ENCODE measurements at regions not wholly inside any gene's neighbourhood (a gene's known extent, or its start where the extent isn't known, plus 50 kb on each side); places are given as distances from the start of the nearest gene placed in this dataset.

DNA sequence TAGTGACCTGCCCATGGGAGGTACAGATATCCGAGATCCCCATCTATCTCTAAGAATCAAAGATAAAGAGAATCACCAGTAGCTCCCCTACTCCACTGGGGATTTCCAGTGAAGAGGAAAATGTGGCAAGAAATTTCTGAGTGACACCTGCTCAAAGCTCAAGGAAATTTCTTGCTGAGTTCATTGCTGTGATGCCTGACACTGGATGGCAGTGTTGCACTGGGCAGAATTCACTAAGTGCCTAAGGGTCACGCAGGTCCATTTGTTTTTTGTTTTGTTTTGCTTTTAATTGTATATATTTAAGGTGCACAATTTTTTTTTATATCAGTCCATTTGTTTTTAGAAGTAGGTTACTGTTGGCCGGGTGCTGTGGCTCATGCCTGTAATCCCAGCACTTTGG lies 109.5 kb upstream of the KCNAB1 start:
- intact Hi-C loops (cut with DNase I; ENCODE audit: low total_unique reads) = no loop called here
- H3K27me3 ChIP-seq (replicated peaks in 1 of 7) = peaks cover 0 to 4% (median 0%) of the 10 kb centered on the region in 7 donors
- no peaks in the 10 kb centered on the region for H3K36me3 ChIP-seq
- H3K4me3 ChIP-seq = no peak overlapping the region
- TF ChIP-seq, protein P1, sequence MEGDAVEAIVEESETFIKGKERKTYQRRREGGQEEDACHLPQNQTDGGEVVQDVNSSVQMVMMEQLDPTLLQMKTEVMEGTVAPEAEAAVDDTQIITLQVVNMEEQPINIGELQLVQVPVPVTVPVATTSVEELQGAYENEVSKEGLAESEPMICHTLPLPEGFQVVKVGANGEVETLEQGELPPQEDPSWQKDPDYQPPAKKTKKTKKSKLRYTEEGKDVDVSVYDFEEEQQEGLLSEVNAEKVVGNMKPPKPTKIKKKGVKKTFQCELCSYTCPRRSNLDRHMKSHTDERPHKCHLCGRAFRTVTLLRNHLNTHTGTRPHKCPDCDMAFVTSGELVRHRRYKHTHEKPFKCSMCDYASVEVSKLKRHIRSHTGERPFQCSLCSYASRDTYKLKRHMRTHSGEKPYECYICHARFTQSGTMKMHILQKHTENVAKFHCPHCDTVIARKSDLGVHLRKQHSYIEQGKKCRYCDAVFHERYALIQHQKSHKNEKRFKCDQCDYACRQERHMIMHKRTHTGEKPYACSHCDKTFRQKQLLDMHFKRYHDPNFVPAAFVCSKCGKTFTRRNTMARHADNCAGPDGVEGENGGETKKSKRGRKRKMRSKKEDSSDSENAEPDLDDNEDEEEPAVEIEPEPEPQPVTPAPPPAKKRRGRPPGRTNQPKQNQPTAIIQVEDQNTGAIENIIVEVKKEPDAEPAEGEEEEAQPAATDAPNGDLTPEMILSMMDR (IDR thresholded peaks at IDR 0.05 in 8 of 11, conservative IDR thresholded peaks at IDR 0.05 in 3 of 11) = no peak
- TF ChIP-seq POLR2A (IDR thresholded peaks at IDR 0.05) = no peak
- no peak for TF ChIP-seq POLR2AphosphoS5 (IDR thresholded peaks at IDR 0.05)
- H3K4me1 ChIP-seq = no peaks in the 10 kb centered on the region
- WGBS, 5 donors = 44 to 68% (median 49%) methylated on average over 3 of the region's 3 CpGs
- no peak for DNase-seq
- H3K9me3 ChIP-seq = no peaks in the 10 kb centered on the region
- no peak overlapping the region for H3K27ac ChIP-seq

- Histone ChIP-seq H3K36me3 (no peaks in the 10 kb centered on the region), H3K27me3 (replicated peaks in 1 of 7) (no peaks in the 10 kb centered on the region), H3K4me1 (no peaks in the 10 kb centered on the region), H3K9me3 (no peaks in the 10 kb centered on the region), H3K27ac (no peak overlapping the region), H3K4me3 (no peak overlapping the region)
- 46 to 86% (median 56%) methylated on average over 4 of the region's 4 CpGs for WGBS, 5 donors
- DNase-seq = no peak
- intact Hi-C loops (cut with DNase I; ENCODE audit: low total_unique reads) = no loop called here
- TF ChIP-seq POLR2AphosphoS5 (IDR thresholded peaks at IDR 0.05) = no peak
- TF ChIP-seq POLR2A (IDR thresholded peaks at IDR 0.05) = no peak
- TF ChIP-seq, protein P1 (IDR thresholded peaks at IDR 0.05 in 8 of 11, conservative IDR thresholded peaks at IDR 0.05 in 3 of 11) = no peak
Observed at GRCh38 chr3:156014489-156014888, 105.9 kb upstream of the KCNAB1 start.

DNA sequence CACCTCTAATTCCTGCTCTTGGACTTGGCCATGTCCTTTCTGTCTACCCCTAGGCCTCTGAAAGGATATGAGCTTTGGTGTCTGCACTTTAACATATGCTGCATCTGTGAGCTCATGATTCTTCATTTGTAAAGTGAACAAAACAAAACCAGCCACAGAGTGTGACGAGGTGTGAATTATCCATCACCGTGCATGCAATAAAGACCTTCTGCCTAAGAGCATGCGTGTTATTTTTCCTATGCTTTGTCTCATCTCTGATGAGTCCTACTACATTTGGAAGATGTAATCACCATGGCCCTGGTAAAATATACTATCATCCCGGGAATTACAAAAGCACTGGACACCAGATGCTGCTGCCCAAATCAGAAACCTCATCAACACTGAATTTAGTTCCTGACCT lies 103.5 kb upstream of the KCNAB1 start:
- no peak for DNase-seq
- 93 to 99% (median 94%) methylated on average over 4 of the region's 4 CpGs for WGBS, 5 donors
- H3K4me3 ChIP-seq = no peak overlapping the region
- H3K36me3 ChIP-seq = no peaks in the 10 kb centered on the region
- intact Hi-C loops (cut with DNase I; ENCODE audit: low total_unique reads) = no loop called here
- no peak overlapping the region for H3K27ac ChIP-seq
- no peak for TF ChIP-seq POLR2A (IDR thresholded peaks at IDR 0.05)
- TF ChIP-seq, protein P1 (IDR thresholded peaks at IDR 0.05 in 8 of 11, conservative IDR thresholded peaks at IDR 0.05 in 3 of 11) = no peak
- TF ChIP-seq POLR2AphosphoS5 (IDR thresholded peaks at IDR 0.05) = no peak
- H3K9me3 ChIP-seq = no peaks in the 10 kb centered on the region
- no peaks in the 10 kb centered on the region for H3K27me3 ChIP-seq (replicated peaks in 1 of 7)
- H3K4me1 ChIP-seq = no peaks in the 10 kb centered on the region

DNA sequence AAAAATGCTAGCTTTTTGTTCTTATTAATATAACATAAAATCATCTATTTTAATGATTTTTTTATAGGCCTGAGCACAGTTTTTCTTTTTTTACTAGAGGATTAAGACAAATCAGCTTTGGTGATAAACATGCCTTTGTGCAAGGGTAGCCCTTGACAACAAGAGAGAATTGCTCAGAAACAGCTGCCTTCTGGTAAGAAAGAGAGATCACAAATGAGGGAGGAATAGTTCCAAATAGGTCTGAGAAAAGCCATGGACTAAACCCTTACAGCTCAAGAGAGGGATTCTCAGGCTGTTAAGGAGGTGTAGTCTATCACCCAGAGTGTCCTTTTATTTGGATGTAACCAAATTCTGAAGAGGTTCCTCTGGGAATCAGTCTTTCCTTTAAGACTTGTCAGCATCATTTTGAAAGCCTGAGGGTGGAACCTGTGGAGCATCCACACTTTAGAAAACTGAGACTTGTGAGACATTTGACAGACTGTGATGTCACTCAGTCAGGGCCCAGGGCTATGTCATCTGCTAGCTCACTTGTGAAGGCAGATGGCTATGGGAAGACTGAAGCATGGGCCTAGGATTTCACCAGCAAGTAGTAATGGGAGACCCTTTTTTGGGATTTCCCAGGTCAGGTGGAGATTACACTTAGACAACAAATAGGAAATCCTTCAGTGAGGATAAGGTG lies 102.9 kb upstream of the KCNAB1 start:
- Histone ChIP-seq H3K4me3 (no peak overlapping the region), H3K4me1 (no peaks in the 10 kb centered on the region), H3K9me3 (no peaks in the 10 kb centered on the region), H3K36me3 (no peaks in the 10 kb centered on the region), H3K27ac (no peak overlapping the region), H3K27me3 (replicated peaks in 1 of 7) (no peaks in the 10 kb centered on the region)
- intact Hi-C loops (cut with DNase I; ENCODE audit: low total_unique reads) = no loop called here
- no peak for DNase-seq
- TF ChIP-seq POLR2AphosphoS5 (IDR thresholded peaks at IDR 0.05) (no peak), POLR2A (IDR thresholded peaks at IDR 0.05) (no peak)
- TF ChIP-seq, protein P1 (IDR thresholded peaks at IDR 0.05 in 8 of 11, conservative IDR thresholded peaks at IDR 0.05 in 3 of 11) = no peak

Measured in spleen (tissue), 11 donors.